Astrocyte of the spinal cord (primary cell): ENCODE measurements at regions not wholly inside any gene's neighbourhood (a gene's known extent, or its start where the extent isn't known, plus 50 kb on each side); places are given as distances from the start of the nearest gene placed in this dataset.

Source experiments
- DNase-seq: peaks from one replicate; pipeline ENCODE4 v3.0.0; 2011; ENCODE audit warnings: low read depth, low spot score
- H3K4me3 ChIP-seq: 2 replicates; pipeline ENCODE4 v1.5.1; 2011; ENCODE audit warnings: low read depth, mild to moderate bottlenecking, low read length, moderate library complexity
- CTCF ChIP-seq: IDR thresholded peaks from 2 replicates; pipeline ENCODE4 v1.5.1; 2012; ENCODE audit warnings: low read depth, mild to moderate bottlenecking, low read length, inconsistent platforms
- in situ Hi-C: cut with HindIII; loops from 2 replicates; pipeline ENCODE4 v1.10.0; 2017; ENCODE audit warnings: low sequenced_read_pairs

GRCh38 chr2:3101016-3101942, 276.3 kb downstream of the EIPR1 start:
- TF ChIP-seq CTCF: no peak
- no peak for DNase-seq
- in situ Hi-C loops: no loop called here
- H3K4me3 ChIP-seq: no peak overlapping the region

GRCh38 chr2:3100386-3100785, 277.2 kb downstream of the EIPR1 start:
- no peak for DNase-seq
- TF ChIP-seq CTCF: no peak
- no peak overlapping the region for H3K4me3 ChIP-seq
- in situ Hi-C loops: no loop called here

- in situ Hi-C loops: no loop called here
- no peak for TF ChIP-seq CTCF
- no peak for DNase-seq
- no peak overlapping the region for H3K4me3 ChIP-seq
Measured at GRCh38 chr2:3099860-3100234, 277.8 kb downstream of the EIPR1 start.

- H3K4me3 ChIP-seq: no peak overlapping the region
- no peak for TF ChIP-seq CTCF
- in situ Hi-C loops: no loop called here
- no peak for DNase-seq
Measured at GRCh38 chr2:3099145-3099859, 278.3 kb downstream of the EIPR1 start.

- H3K4me3 ChIP-seq: no peak overlapping the region
- TF ChIP-seq CTCF: no peak
- DNase-seq: no peak
- in situ Hi-C loops: no loop called here
Measured at GRCh38 chr2:3098231-3098630, 279.4 kb downstream of the EIPR1 start.

- DNase-seq: no peak
- H3K4me3 ChIP-seq: no peak overlapping the region
- TF ChIP-seq CTCF: no peak
- in situ Hi-C loops: no loop called here
Measured at GRCh38 chr2:3097804-3098203, 279.8 kb downstream of the EIPR1 start.
